Osteocyte (in vitro differentiated cells): ENCODE measurements at regions not wholly inside any gene's neighbourhood (a gene's known extent, or its start where the extent isn't known, plus 50 kb on each side); places are given as distances from the start of the nearest gene placed in this dataset.
A peak's percentile ranks its signal among the peaks of the same experiment; 100 is the strongest.
"Not testable (repeated sequence)": the region's sequence is repeated elsewhere in the genome, so short reads cannot be mapped to it uniquely, and the experiment has no call there.

Experiments used
- DNase-seq: peaks from one replicate; pipeline ENCODE4 v3.0.0; 2021; ENCODE audit warnings: mixed read lengths; ENCODE audit not compliant: unreplicated experiment; ENCODE audit errors: extremely low spot score
- H3K27ac Mint-ChIP-seq: one replicate; pipeline ENCODE4 v1.8.0; 2021; ENCODE audit warnings: mild to moderate bottlenecking, mixed read lengths; ENCODE audit not compliant: unreplicated experiment
- H3K27me3 Mint-ChIP-seq: one replicate; pipeline ENCODE4 v1.8.0; 2021; ENCODE audit warnings: mixed read lengths; ENCODE audit not compliant: unreplicated experiment
- H3K36me3 Mint-ChIP-seq: one replicate; pipeline ENCODE4 v1.8.0; 2021; ENCODE audit warnings: mixed read lengths; ENCODE audit not compliant: unreplicated experiment
- H3K4me1 Mint-ChIP-seq: one replicate; pipeline ENCODE4 v1.8.0; 2021; ENCODE audit warnings: mixed read lengths; ENCODE audit not compliant: unreplicated experiment
- H3K4me3 Mint-ChIP-seq: one replicate; pipeline ENCODE4 v1.8.0; 2021; ENCODE audit warnings: mild to moderate bottlenecking, moderate library complexity, mixed read lengths; ENCODE audit not compliant: unreplicated experiment
- H3K9me3 Mint-ChIP-seq: one replicate; pipeline ENCODE4 v1.8.0; 2021; ENCODE audit warnings: mixed read lengths; ENCODE audit not compliant: unreplicated experiment
- TF ChIP-seq, protein P1 (sequence below): fragments of 200-600 bp; sonication (generic); IDR thresholded peaks from 2 replicates; pipeline ENCODE4 v1.5.0; 2021; ENCODE audit warnings: antibody characterized with exemption, mild to moderate bottlenecking, moderate library complexity

DNA sequence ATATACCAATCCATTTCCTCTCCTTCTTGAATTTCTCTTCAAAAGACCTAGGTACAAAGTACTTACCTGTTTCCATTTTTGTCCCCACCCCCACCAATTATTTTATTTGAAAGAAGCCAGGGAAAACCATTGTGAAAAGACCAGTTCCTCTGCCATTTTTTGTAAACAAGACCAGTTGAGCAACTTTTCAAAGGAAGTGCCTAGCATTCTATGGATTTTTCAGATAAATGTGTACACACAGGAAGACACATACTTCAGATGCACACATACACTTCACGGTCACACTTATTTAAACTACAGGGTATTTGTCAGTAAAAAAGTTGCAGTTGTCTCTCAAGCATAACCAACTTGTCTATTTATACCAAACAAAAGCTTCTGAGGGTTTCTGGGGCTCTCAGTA lies 587.2 kb upstream of the KLHL4 start:
- no peaks in the 10 kb centered on the region for H3K27me3 Mint-ChIP-seq
- DNase-seq, result no peak
- no peaks in the 10 kb centered on the region for H3K4me1 Mint-ChIP-seq
- peaks cover 29% of the 10 kb centered on the region for H3K9me3 Mint-ChIP-seq
- TF ChIP-seq, protein P1, sequence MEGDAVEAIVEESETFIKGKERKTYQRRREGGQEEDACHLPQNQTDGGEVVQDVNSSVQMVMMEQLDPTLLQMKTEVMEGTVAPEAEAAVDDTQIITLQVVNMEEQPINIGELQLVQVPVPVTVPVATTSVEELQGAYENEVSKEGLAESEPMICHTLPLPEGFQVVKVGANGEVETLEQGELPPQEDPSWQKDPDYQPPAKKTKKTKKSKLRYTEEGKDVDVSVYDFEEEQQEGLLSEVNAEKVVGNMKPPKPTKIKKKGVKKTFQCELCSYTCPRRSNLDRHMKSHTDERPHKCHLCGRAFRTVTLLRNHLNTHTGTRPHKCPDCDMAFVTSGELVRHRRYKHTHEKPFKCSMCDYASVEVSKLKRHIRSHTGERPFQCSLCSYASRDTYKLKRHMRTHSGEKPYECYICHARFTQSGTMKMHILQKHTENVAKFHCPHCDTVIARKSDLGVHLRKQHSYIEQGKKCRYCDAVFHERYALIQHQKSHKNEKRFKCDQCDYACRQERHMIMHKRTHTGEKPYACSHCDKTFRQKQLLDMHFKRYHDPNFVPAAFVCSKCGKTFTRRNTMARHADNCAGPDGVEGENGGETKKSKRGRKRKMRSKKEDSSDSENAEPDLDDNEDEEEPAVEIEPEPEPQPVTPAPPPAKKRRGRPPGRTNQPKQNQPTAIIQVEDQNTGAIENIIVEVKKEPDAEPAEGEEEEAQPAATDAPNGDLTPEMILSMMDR, result no peak
- no peak overlapping the region for H3K4me3 Mint-ChIP-seq
- no peak overlapping the region for H3K27ac Mint-ChIP-seq
- H3K36me3 Mint-ChIP-seq, result no peaks in the 10 kb centered on the region

- no peak overlapping the region for H3K4me3 Mint-ChIP-seq
- peak; percentile 60 for DNase-seq
- peaks cover 23% of the 10 kb centered on the region for H3K9me3 Mint-ChIP-seq
- TF ChIP-seq, protein P1, result no peak
- no peaks in the 10 kb centered on the region for H3K27me3 Mint-ChIP-seq
- no peaks in the 10 kb centered on the region for H3K4me1 Mint-ChIP-seq
- H3K27ac Mint-ChIP-seq, result no peak overlapping the region
- H3K36me3 Mint-ChIP-seq, result no peaks in the 10 kb centered on the region
Observed at GRCh38 chrX:86935988-86936387, 581.6 kb upstream of the KLHL4 start.

DNA sequence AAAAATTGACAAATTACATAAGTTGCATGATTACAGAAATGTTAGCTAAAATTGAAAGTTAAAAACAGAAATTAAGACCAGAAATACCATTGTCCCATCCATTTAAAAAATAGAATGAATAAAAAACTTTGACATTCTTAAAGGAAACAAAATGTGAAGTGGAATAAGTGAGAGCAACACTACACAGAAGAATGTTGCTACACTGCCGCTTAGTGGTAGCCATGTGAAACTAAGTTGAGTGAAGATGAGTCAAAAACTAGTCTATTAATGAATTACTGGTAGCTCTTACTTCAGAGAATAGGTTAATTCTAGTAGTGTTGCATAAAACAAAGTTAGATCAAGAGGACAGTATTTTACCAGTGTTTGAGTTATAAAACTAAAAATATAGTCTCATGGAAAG lies 571.0 kb upstream of the KLHL4 start:
- no peak for DNase-seq
- no peaks in the 10 kb centered on the region for H3K36me3 Mint-ChIP-seq
- H3K9me3 Mint-ChIP-seq, result no peaks in the 10 kb centered on the region
- no peaks in the 10 kb centered on the region for H3K27me3 Mint-ChIP-seq
- no peak overlapping the region for H3K4me3 Mint-ChIP-seq
- H3K27ac Mint-ChIP-seq, result no peak overlapping the region
- TF ChIP-seq, protein P1, result peak; percentile 63
- H3K4me1 Mint-ChIP-seq, result no peaks in the 10 kb centered on the region

DNA sequence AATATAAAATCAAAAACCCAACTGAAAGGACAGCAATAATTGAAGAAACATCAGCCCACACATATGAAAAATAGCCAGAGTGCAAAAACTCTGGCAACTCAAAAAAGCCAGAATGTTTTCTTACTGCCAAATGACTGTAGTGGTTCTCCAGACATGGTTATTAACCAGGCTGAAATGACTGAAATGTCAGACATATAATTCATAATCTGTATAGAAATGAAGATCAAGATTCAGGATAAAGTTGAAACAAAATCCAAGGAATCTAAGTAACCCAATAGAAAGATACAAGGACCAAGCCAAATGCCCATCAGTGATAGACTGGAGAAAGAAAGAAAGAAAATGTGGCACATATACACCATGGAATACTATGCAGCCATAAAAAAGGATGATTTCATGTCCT lies 553.3 kb upstream of the KLHL4 start:
- Mint-ChIP-seq H3K9me3 (peaks cover 42% of the 10 kb centered on the region), H3K36me3 (no peaks in the 10 kb centered on the region), H3K4me1 (no peaks in the 10 kb centered on the region), H3K27ac (no peak overlapping the region), H3K4me3 (no peak overlapping the region), H3K27me3 (no peaks in the 10 kb centered on the region)
- DNase-seq, result no peak
- TF ChIP-seq, protein P1, result no peak

GRCh38 chrX:86981326-86981879 lies 536.2 kb upstream of the KLHL4 start:
- H3K27me3 Mint-ChIP-seq, result no peaks in the 10 kb centered on the region
- H3K4me3 Mint-ChIP-seq, result no peak overlapping the region
- no peak for DNase-seq
- TF ChIP-seq, protein P1, result no peak
- H3K4me1 Mint-ChIP-seq, result no peaks in the 10 kb centered on the region
- peaks cover 19% of the 10 kb centered on the region for H3K9me3 Mint-ChIP-seq
- H3K27ac Mint-ChIP-seq, result no peak overlapping the region
- no peaks in the 10 kb centered on the region for H3K36me3 Mint-ChIP-seq

DNA sequence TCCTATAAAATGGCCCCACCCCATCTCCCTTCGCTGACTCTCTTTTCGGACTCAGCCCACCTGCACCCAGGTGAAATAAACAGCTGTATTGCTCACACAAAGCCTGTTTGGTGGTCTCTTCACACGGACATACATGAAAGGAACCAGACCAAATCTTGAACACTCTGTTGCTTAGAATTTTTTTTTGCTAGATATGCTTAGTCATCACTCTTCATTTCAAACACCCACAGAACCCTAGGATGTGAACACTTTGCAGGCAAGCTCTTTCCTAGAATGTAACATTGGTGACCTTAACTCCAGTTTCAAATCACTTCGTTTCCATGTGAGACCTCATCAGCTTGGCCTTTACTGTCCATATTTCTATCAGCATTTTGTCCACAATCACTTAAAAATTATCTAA lies 530.3 kb upstream of the KLHL4 start:
- H3K36me3 Mint-ChIP-seq, H3K4me3 Mint-ChIP-seq, H3K4me1 Mint-ChIP-seq, H3K27ac Mint-ChIP-seq, DNase-seq, H3K27me3 Mint-ChIP-seq: not testable (repeated sequence)
- H3K9me3 Mint-ChIP-seq, result peaks cover 30% of the 10 kb centered on the region
